Endothelial cell (in vitro differentiated cells): ENCODE measurements at regions not wholly inside any gene's neighbourhood (a gene's known extent, or its start where the extent isn't known, plus 50 kb on each side); places are given as distances from the start of the nearest gene placed in this dataset.

ENCODE experiments used
- DNase-seq: peaks from one replicate; pipeline ENCODE4 v3.0.0; 2021; ENCODE audit warnings: low spot score
- H3K27ac Mint-ChIP-seq: one replicate; pipeline ENCODE4 v1.8.0; 2021; ENCODE audit warnings: mixed read lengths, inconsistent platforms; ENCODE audit not compliant: unreplicated experiment
- H3K27me3 Mint-ChIP-seq: one replicate; pipeline ENCODE4 v1.8.0; 2021; ENCODE audit warnings: mild to moderate bottlenecking, moderate library complexity, mixed read lengths, inconsistent platforms; ENCODE audit not compliant: unreplicated experiment
- H3K36me3 Mint-ChIP-seq: one replicate; pipeline ENCODE4 v1.8.0; 2021; ENCODE audit warnings: mild to moderate bottlenecking, low read depth, mixed read lengths, inconsistent platforms; ENCODE audit not compliant: unreplicated experiment
- H3K4me1 Mint-ChIP-seq: one replicate; pipeline ENCODE4 v1.8.0; 2021; ENCODE audit warnings: mild to moderate bottlenecking, mixed read lengths, inconsistent platforms; ENCODE audit not compliant: unreplicated experiment
- H3K4me3 Mint-ChIP-seq: one replicate; pipeline ENCODE4 v1.8.0; 2021; ENCODE audit warnings: mild to moderate bottlenecking, mixed read lengths, inconsistent platforms; ENCODE audit not compliant: unreplicated experiment
- H3K9me3 Mint-ChIP-seq: one replicate; pipeline ENCODE4 v1.8.0; 2021; ENCODE audit warnings: mixed read lengths, inconsistent platforms; ENCODE audit not compliant: unreplicated experiment
- TF ChIP-seq, protein P1 (sequence below): fragments of 200-600 bp; sonication (generic); IDR thresholded peaks from one replicate; pipeline ENCODE4 v1.5.0; 2021; ENCODE audit warnings: antibody characterized with exemption; ENCODE audit not compliant: unreplicated experiment

DNA sequence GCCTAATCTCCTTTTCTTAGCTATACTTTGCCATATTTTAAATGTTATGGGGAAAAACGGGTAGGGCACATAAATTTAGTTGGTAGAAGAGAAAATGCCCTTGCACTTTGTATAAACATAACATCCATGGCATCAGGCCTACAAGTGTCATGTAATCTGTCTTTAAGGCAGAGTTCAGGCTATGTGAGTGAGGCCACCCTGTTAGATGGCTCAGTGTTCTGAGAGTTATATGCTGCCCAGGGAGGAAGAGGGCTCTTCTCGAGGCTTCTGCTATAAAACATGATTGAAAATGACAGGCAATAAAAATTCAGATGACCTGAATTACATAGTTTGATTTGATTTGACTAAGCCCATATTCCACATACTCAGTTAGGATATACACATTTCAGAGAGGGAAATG lies 553.6 kb upstream of the MAP3K7 start:
- TF ChIP-seq, protein P1, sequence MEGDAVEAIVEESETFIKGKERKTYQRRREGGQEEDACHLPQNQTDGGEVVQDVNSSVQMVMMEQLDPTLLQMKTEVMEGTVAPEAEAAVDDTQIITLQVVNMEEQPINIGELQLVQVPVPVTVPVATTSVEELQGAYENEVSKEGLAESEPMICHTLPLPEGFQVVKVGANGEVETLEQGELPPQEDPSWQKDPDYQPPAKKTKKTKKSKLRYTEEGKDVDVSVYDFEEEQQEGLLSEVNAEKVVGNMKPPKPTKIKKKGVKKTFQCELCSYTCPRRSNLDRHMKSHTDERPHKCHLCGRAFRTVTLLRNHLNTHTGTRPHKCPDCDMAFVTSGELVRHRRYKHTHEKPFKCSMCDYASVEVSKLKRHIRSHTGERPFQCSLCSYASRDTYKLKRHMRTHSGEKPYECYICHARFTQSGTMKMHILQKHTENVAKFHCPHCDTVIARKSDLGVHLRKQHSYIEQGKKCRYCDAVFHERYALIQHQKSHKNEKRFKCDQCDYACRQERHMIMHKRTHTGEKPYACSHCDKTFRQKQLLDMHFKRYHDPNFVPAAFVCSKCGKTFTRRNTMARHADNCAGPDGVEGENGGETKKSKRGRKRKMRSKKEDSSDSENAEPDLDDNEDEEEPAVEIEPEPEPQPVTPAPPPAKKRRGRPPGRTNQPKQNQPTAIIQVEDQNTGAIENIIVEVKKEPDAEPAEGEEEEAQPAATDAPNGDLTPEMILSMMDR, result no peak
- H3K36me3 Mint-ChIP-seq, result no peaks in the 10 kb centered on the region
- DNase-seq, result no peak
- no peaks in the 10 kb centered on the region for H3K4me1 Mint-ChIP-seq
- no peaks in the 10 kb centered on the region for H3K9me3 Mint-ChIP-seq
- H3K27ac Mint-ChIP-seq, result no peak overlapping the region
- H3K4me3 Mint-ChIP-seq, result no peak overlapping the region
- H3K27me3 Mint-ChIP-seq, result no peaks in the 10 kb centered on the region

DNA sequence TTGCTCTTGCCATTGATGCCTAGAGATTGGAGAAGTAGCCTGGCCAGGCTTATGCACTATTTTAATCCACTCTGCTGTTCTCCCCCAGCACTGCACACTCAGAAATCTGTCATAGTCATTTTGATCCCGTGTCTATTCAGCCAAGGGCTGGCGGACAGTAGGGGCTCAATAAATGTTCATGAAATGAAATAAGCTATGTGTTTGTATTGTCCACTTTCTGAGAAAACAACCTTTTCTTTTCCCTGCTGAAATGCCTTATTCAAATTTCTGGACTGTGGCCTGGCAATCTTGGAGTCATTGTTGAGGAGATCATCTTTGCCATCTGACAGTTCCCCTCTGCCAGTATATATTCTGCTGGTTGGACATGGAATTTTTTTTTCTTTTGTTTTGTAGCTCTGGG lies 550.4 kb upstream of the MAP3K7 start:
- H3K4me3 Mint-ChIP-seq, result no peak overlapping the region
- TF ChIP-seq, protein P1, result no peak

DNA sequence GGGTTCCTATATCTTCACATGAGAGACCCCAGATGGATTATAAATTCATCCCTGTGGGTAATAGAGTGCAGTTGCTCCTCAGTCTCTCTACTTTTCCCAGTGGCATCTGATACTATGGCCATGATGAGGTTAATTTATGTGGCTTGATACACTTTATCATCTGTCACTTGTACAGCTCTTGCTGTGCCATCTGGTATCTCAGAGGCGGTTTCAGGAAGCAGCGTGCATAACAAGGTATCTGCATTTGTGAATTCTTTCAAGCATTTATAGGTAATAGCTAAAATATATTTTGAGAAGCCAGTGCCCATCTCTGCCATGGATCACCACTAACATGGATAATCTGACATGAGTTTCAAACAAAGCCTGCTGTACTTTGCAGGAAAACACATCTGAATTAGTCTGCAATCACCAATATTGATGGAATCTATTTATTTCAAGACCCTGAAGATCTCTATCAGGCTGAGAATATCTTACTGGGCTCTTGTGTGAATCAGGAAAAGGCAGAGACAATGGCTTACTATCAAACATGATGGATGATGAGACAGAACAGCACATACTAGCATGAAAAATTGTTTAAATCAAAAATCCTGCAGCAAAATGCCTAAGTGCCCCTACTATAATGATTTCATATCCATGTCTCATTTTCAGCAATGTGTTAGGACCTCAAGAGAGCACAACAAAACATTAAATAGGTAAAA lies 548.7 kb upstream of the MAP3K7 start:
- Mint-ChIP-seq H3K4me1 (peaks cover 4% of the 10 kb centered on the region), H3K9me3 (no peaks in the 10 kb centered on the region), H3K27ac (no peak overlapping the region), H3K27me3 (no peaks in the 10 kb centered on the region), H3K4me3 (no peak overlapping the region), H3K36me3 (no peaks in the 10 kb centered on the region)
- TF ChIP-seq, protein P1, result no peak
- no peak for DNase-seq

More for the DNA sequence above, 550.4 kb upstream of the MAP3K7 start:
- Mint-ChIP-seq H3K27me3 (no peaks in the 10 kb centered on the region), H3K9me3 (no peaks in the 10 kb centered on the region), H3K4me1 (peaks cover 4% of the 10 kb centered on the region), H3K27ac (no peak overlapping the region), H3K36me3 (no peaks in the 10 kb centered on the region)
- DNase-seq, result no peak

DNA sequence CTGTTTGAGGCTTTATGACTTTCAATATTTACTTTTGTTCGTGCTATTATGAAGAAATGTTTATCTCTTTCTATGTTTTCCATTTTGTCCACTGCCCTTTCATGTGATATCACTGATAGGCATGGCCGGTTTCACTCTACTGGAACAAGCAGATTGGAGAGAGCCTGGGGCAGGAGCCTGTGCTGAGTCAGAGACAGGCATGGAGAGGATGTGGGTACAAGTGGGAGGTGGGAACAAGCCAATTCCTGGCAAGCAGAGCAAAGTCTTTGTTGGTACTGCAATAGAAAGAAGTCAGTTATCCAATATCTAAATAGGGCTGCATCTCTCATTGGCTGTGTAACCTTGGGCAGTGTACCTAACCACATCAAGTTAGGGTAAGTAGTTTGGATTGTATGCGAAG lies 545.6 kb upstream of the MAP3K7 start:
- H3K4me1 Mint-ChIP-seq, result peaks cover 4% of the 10 kb centered on the region
- H3K9me3 Mint-ChIP-seq, result no peaks in the 10 kb centered on the region

DNA sequence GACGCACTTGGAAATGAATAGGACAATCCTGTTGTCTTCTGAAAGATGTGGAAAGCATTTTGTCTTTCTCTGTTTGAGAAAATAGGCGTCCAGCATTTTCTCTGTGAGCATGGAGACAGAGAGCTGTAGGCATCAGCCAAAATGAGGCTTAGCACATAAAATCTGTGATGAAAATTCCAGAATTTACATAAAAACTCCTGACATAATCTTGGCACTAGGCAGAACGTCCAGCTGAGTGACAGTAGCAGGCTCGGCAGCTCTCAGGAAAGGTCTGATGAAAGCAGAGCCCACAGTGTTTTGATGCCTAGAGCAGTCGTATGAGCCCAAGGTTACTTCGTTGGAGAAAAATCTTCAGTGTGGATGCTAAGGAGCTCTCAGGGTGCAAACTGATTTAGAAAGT lies 543.3 kb upstream of the MAP3K7 start:
- Mint-ChIP-seq H3K4me1 (peaks cover 4% of the 10 kb centered on the region), H3K27me3 (peaks cover 1% of the 10 kb centered on the region), H3K9me3 (no peaks in the 10 kb centered on the region), H3K36me3 (no peaks in the 10 kb centered on the region), H3K27ac (no peak overlapping the region), H3K4me3 (no peak overlapping the region)
- no peak for DNase-seq
- TF ChIP-seq, protein P1, result no peak

More for the DNA sequence above, 545.6 kb upstream of the MAP3K7 start:
- Mint-ChIP-seq H3K4me3 (no peak overlapping the region), H3K36me3 (no peaks in the 10 kb centered on the region), H3K27ac (no peak overlapping the region), H3K27me3 (peaks cover 1% of the 10 kb centered on the region)
- DNase-seq, result no peak
- TF ChIP-seq, protein P1, result no peak
